ENCODE measurements at regions not wholly inside any gene's neighbourhood (a gene's known extent, or its start where the extent isn't known, plus 50 kb on each side); places are given as distances from the start of the nearest gene placed in this dataset.

GRCh38 chr4:188707036-188707435, 567.8 kb downstream of the TRIML1 start:
- H2BK15ac ChIP-seq (ENCODE audit: low read length), result no peak overlapping the region
- H3K4me1 ChIP-seq (ENCODE audit: control insufficient read depth in 2 of 2, insufficient read depth in 1 of 2, low read depth in 1 of 2, low read length in 2 of 2), result no peaks in the 10 kb centered on the region
- H2BK12ac ChIP-seq (ENCODE audit: low read length), result no peak overlapping the region
- H3K18ac ChIP-seq (ENCODE audit: low read length), result no peak overlapping the region
- H3K4me3 ChIP-seq (ENCODE audit: low read length in 2 of 2), result no peak overlapping the region
- H2AK5ac ChIP-seq (ENCODE audit: low read depth, low read length), result no peak overlapping the region
- H2BK5ac ChIP-seq (ENCODE audit: low read length), result no peak overlapping the region
- DNase-seq (ENCODE audit: low spot score), result no peak
- no CpG with 5 or more reads among the region's 4 CpGs for WGBS, 2 donors (ENCODE audit: extremely low coverage in 2 of 2, insufficient read length in 2 of 2, insufficient replicate concordance in 1 of 2)
- H3K9ac ChIP-seq (ENCODE audit: low read depth, low read length, poor library complexity), result no peak overlapping the region
- H3K27ac ChIP-seq (replicated peaks; ENCODE audit: low read length), result no peak overlapping the region
- no peak overlapping the region for H3K4ac ChIP-seq (ENCODE audit: low read length)
- H3K9me3 ChIP-seq (replicated peaks in 1 of 2; ENCODE audit: control insufficient read depth in 2 of 2, insufficient read depth in 1 of 2, low read depth in 1 of 2, low read length in 2 of 2), result no peaks in the 10 kb centered on the region
- no peaks in the 10 kb centered on the region for H3K27me3 ChIP-seq (ENCODE audit: control insufficient read depth in 3 of 3, insufficient read depth in 3 of 3, low read depth in 1 of 3, low read length in 3 of 3)
- H3K23ac ChIP-seq (ENCODE audit: low read depth, low read length, poor library complexity), result no peak overlapping the region
- no peak overlapping the region for H3K14ac ChIP-seq (ENCODE audit: low read length)
- no peaks in the 10 kb centered on the region for H3K79me1 ChIP-seq (ENCODE audit: low read depth, low read length)
- H3K36me3 ChIP-seq (replicated peaks in 1 of 2; ENCODE audit: control insufficient read depth in 2 of 2, insufficient read depth in 2 of 2, low read length in 2 of 2), result no peaks in the 10 kb centered on the region
- no peak overlapping the region for H4K91ac ChIP-seq (ENCODE audit: low read depth, low read length, poor library complexity)
- H3K4me2 ChIP-seq (ENCODE audit: insufficient read depth, low read length, poor library complexity, severe bottlenecking), result no peak overlapping the region
- H2BK120ac ChIP-seq (ENCODE audit: low read depth, low read length), result no peak overlapping the region
- no peak overlapping the region for H2AFZ ChIP-seq (ENCODE audit: low read length)
- no peak overlapping the region for H4K8ac ChIP-seq (ENCODE audit: low read depth, low read length)

- no CpG with 5 or more reads among the region's 2 CpGs for WGBS, 2 donors (ENCODE audit: extremely low coverage in 2 of 2, insufficient read length in 2 of 2, insufficient replicate concordance in 1 of 2)
- no peak overlapping the region for H3K27ac ChIP-seq (replicated peaks; ENCODE audit: low read length)
These were observed 575.3 kb downstream of the TRIML1 start for GRCh38 chr4:188714501-188714900.

GRCh38 chr4:188714907-188715306, 575.7 kb downstream of the TRIML1 start:
- H3K18ac ChIP-seq (ENCODE audit: low read length), result no peak overlapping the region
- H3K79me1 ChIP-seq (ENCODE audit: low read depth, low read length), result no peaks in the 10 kb centered on the region
- H3K4me1 ChIP-seq (ENCODE audit: control insufficient read depth in 2 of 2, insufficient read depth in 1 of 2, low read depth in 1 of 2, low read length in 2 of 2), result no peaks in the 10 kb centered on the region
- H3K27me3 ChIP-seq (ENCODE audit: control insufficient read depth in 3 of 3, insufficient read depth in 3 of 3, low read depth in 1 of 3, low read length in 3 of 3), result no peaks in the 10 kb centered on the region
- no peak overlapping the region for H2BK120ac ChIP-seq (ENCODE audit: low read depth, low read length)
- H4K8ac ChIP-seq (ENCODE audit: low read depth, low read length), result no peak overlapping the region
- H4K91ac ChIP-seq (ENCODE audit: low read depth, low read length, poor library complexity), result no peak overlapping the region
- H2AK5ac ChIP-seq (ENCODE audit: low read depth, low read length), result no peak overlapping the region
- H3K36me3 ChIP-seq (replicated peaks in 1 of 2; ENCODE audit: control insufficient read depth in 2 of 2, insufficient read depth in 2 of 2, low read length in 2 of 2), result no peaks in the 10 kb centered on the region
- no peak overlapping the region for H3K23ac ChIP-seq (ENCODE audit: low read depth, low read length, poor library complexity)
- no peak overlapping the region for H3K4me2 ChIP-seq (ENCODE audit: insufficient read depth, low read length, poor library complexity, severe bottlenecking)
- no CpG with 5 or more reads among the region's 3 CpGs for WGBS, 2 donors (ENCODE audit: extremely low coverage in 2 of 2, insufficient read length in 2 of 2, insufficient replicate concordance in 1 of 2)
- H3K4ac ChIP-seq (ENCODE audit: low read length), result no peak overlapping the region
- H2BK5ac ChIP-seq (ENCODE audit: low read length), result no peak overlapping the region
- H3K9ac ChIP-seq (ENCODE audit: low read depth, low read length, poor library complexity), result no peak overlapping the region
- H2BK15ac ChIP-seq (ENCODE audit: low read length), result no peak overlapping the region
- H2BK12ac ChIP-seq (ENCODE audit: low read length), result no peak overlapping the region
- no peak overlapping the region for H3K4me3 ChIP-seq (ENCODE audit: low read length in 2 of 2)
- no peak overlapping the region for H3K14ac ChIP-seq (ENCODE audit: low read length)
- H3K27ac ChIP-seq (replicated peaks; ENCODE audit: low read length), result no peak overlapping the region
- no peak overlapping the region for H2AFZ ChIP-seq (ENCODE audit: low read length)
- H3K9me3 ChIP-seq (replicated peaks in 1 of 2; ENCODE audit: control insufficient read depth in 2 of 2, insufficient read depth in 1 of 2, low read depth in 1 of 2, low read length in 2 of 2), result no peaks in the 10 kb centered on the region
- DNase-seq (ENCODE audit: low spot score), result no peak

More at GRCh38 chr4:188714501-188714900, 575.3 kb downstream of the TRIML1 start:
- Histone ChIP-seq H3K18ac (ENCODE audit: low read length) (no peak overlapping the region), H3K9ac (ENCODE audit: low read depth, low read length, poor library complexity) (no peak overlapping the region), H3K4me2 (ENCODE audit: insufficient read depth, low read length, poor library complexity, severe bottlenecking) (no peak overlapping the region), H3K14ac (ENCODE audit: low read length) (no peak overlapping the region), H2BK5ac (ENCODE audit: low read length) (no peak overlapping the region), H4K8ac (ENCODE audit: low read depth, low read length) (no peak overlapping the region), H2BK15ac (ENCODE audit: low read length) (no peak overlapping the region), H3K4me1 (ENCODE audit: control insufficient read depth in 2 of 2, insufficient read depth in 1 of 2, low read depth in 1 of 2, low read length in 2 of 2) (no peaks in the 10 kb centered on the region), H2BK12ac (ENCODE audit: low read length) (no peak overlapping the region), H2AK5ac (ENCODE audit: low read depth, low read length) (no peak overlapping the region), H3K9me3 (replicated peaks in 1 of 2; ENCODE audit: control insufficient read depth in 2 of 2, insufficient read depth in 1 of 2, low read depth in 1 of 2, low read length in 2 of 2) (no peaks in the 10 kb centered on the region), H4K91ac (ENCODE audit: low read depth, low read length, poor library complexity) (no peak overlapping the region), H2BK120ac (ENCODE audit: low read depth, low read length) (no peak overlapping the region), H3K4me3 (ENCODE audit: low read length in 2 of 2) (no peak overlapping the region), H3K79me1 (ENCODE audit: low read depth, low read length) (no peaks in the 10 kb centered on the region), H3K27me3 (ENCODE audit: control insufficient read depth in 3 of 3, insufficient read depth in 3 of 3, low read depth in 1 of 3, low read length in 3 of 3) (no peaks in the 10 kb centered on the region), H3K36me3 (replicated peaks in 1 of 2; ENCODE audit: control insufficient read depth in 2 of 2, insufficient read depth in 2 of 2, low read length in 2 of 2) (no peaks in the 10 kb centered on the region), H3K23ac (ENCODE audit: low read depth, low read length, poor library complexity) (no peak overlapping the region), H3K4ac (ENCODE audit: low read length) (no peak overlapping the region), H2AFZ (ENCODE audit: low read length) (no peak overlapping the region)
- no peak for DNase-seq (ENCODE audit: low spot score)

GRCh38 chr4:188717661-188718060, 578.4 kb downstream of the TRIML1 start:
- H2BK12ac ChIP-seq (ENCODE audit: low read length), result no peak overlapping the region
- WGBS, 2 donors (ENCODE audit: extremely low coverage in 2 of 2, insufficient read length in 2 of 2, insufficient replicate concordance in 1 of 2), result no CpG with 5 or more reads among the region's 2 CpGs
- no peak overlapping the region for H3K4me2 ChIP-seq (ENCODE audit: insufficient read depth, low read length, poor library complexity, severe bottlenecking)
- no peaks in the 10 kb centered on the region for H3K4me1 ChIP-seq (ENCODE audit: control insufficient read depth in 2 of 2, insufficient read depth in 1 of 2, low read depth in 1 of 2, low read length in 2 of 2)
- H3K79me1 ChIP-seq (ENCODE audit: low read depth, low read length), result no peaks in the 10 kb centered on the region
- H3K18ac ChIP-seq (ENCODE audit: low read length), result no peak overlapping the region
- no peak overlapping the region for H3K14ac ChIP-seq (ENCODE audit: low read length)
- H3K9ac ChIP-seq (ENCODE audit: low read depth, low read length, poor library complexity), result no peak overlapping the region
- no peak overlapping the region for H4K8ac ChIP-seq (ENCODE audit: low read depth, low read length)
- H2BK15ac ChIP-seq (ENCODE audit: low read length), result no peak overlapping the region
- H2BK5ac ChIP-seq (ENCODE audit: low read length), result no peak overlapping the region
- H2AK5ac ChIP-seq (ENCODE audit: low read depth, low read length), result no peak overlapping the region
- no peak overlapping the region for H4K91ac ChIP-seq (ENCODE audit: low read depth, low read length, poor library complexity)
- peaks cover 0 to 2% of the 10 kb centered on the region in 2 donors for H3K36me3 ChIP-seq (replicated peaks in 1 of 2; ENCODE audit: control insufficient read depth in 2 of 2, insufficient read depth in 2 of 2, low read length in 2 of 2)
- H2BK120ac ChIP-seq (ENCODE audit: low read depth, low read length), result no peak overlapping the region
- peaks cover 0 to 4% of the 10 kb centered on the region in 2 donors for H3K9me3 ChIP-seq (replicated peaks in 1 of 2; ENCODE audit: control insufficient read depth in 2 of 2, insufficient read depth in 1 of 2, low read depth in 1 of 2, low read length in 2 of 2)
- H3K27ac ChIP-seq (replicated peaks; ENCODE audit: low read length), result no peak overlapping the region
- H3K4ac ChIP-seq (ENCODE audit: low read length), result no peak overlapping the region
- no peaks in the 10 kb centered on the region for H3K27me3 ChIP-seq (ENCODE audit: control insufficient read depth in 3 of 3, insufficient read depth in 3 of 3, low read depth in 1 of 3, low read length in 3 of 3)
- no peak for DNase-seq (ENCODE audit: low spot score)
- H3K4me3 ChIP-seq (ENCODE audit: low read length in 2 of 2), result no peak overlapping the region
- H3K23ac ChIP-seq (ENCODE audit: low read depth, low read length, poor library complexity), result no peak overlapping the region
- no peak overlapping the region for H2AFZ ChIP-seq (ENCODE audit: low read length)

All from neuronal stem cell (in vitro differentiated cells).